MM.1S (cell line): ENCODE measurements at regions not wholly inside any gene's neighbourhood (a gene's known extent, or its start where the extent isn't known, plus 50 kb on each side); places are given as distances from the start of the nearest gene placed in this dataset.

Experiments used
- DNase-seq: peaks from one replicate; pipeline ENCODE4 v3.0.0-alpha.2; 2015
- H2AFZ ChIP-seq: fragments of 300-600 bp; sonication (generic); 2 replicates; pipeline ENCODE4 v1.6.0; 2016; ENCODE audit warnings: antibody characterized with exemption, low read length
- H3F3A ChIP-seq: fragments of 300-600 bp; sonication (generic); 2 replicates; pipeline ENCODE4 v1.6.1; 2016; ENCODE audit warnings: mild to moderate bottlenecking, antibody characterized with exemption, low read length, moderate library complexity, mixed read lengths; ENCODE audit not compliant: insufficient read depth
- H3K27ac ChIP-seq: fragments of 300-600 bp; sonication (generic); 2 replicates; pipeline ENCODE4 v1.5.1; 2016; ENCODE audit warnings: mild to moderate bottlenecking, low read length
- H3K27me3 ChIP-seq: fragments of 300-600 bp; sonication (generic); replicated peaks from 2 replicates; pipeline ENCODE4 v1.6.0; 2016; ENCODE audit warnings: low read length; ENCODE audit not compliant: insufficient read depth
- H3K36me3 ChIP-seq: fragments of 300-600 bp; sonication (generic); replicated peaks from 2 replicates; pipeline ENCODE4 v1.6.1; 2016; ENCODE audit warnings: mild to moderate bottlenecking, low read length, mixed read lengths; ENCODE audit not compliant: insufficient read depth
- H3K4me1 ChIP-seq: fragments of 300-600 bp; sonication (generic); 2 replicates; pipeline ENCODE4 v1.6.1; 2016; ENCODE audit warnings: low read length, mixed read lengths
- H3K4me2 ChIP-seq: fragments of 300-600 bp; sonication (generic); 2 replicates; pipeline ENCODE4 v1.6.0; 2016; ENCODE audit warnings: low read depth, low read length
- H3K4me3 ChIP-seq: fragments of 300-600 bp; sonication (generic); 2 replicates; pipeline ENCODE4 v1.5.1; 2016; ENCODE audit warnings: low read length, mixed read lengths
- H3K79me2 ChIP-seq: fragments of 300-600 bp; sonication (generic); 2 replicates; pipeline ENCODE4 v1.6.1; 2016; ENCODE audit warnings: mixed run types, low read length, mixed read lengths
- H3K9ac ChIP-seq: fragments of 300-600 bp; sonication (generic); 2 replicates; pipeline ENCODE4 v1.6.1; 2016; ENCODE audit warnings: low read length, mixed read lengths
- H3K9me2 ChIP-seq: fragments of 300-600 bp; sonication (generic); replicated peaks from 2 replicates; pipeline ENCODE4 v1.6.1; 2016; ENCODE audit warnings: mild to moderate bottlenecking, low read length, mixed read lengths; ENCODE audit not compliant: insufficient read depth
- H3K9me3 ChIP-seq: fragments of 300-600 bp; sonication (generic); replicated peaks from 2 replicates; pipeline ENCODE4 v1.6.1; 2016; ENCODE audit warnings: mild to moderate bottlenecking, low read length, mixed read lengths; ENCODE audit not compliant: insufficient read depth
- H4K20me1 ChIP-seq: fragments of 300-600 bp; sonication (generic); 2 replicates; pipeline ENCODE4 v1.6.1; 2016; ENCODE audit warnings: mild to moderate bottlenecking, low read length, moderate library complexity, mixed read lengths; ENCODE audit not compliant: insufficient read depth
- EZH2 ChIP-seq: fragments of 300-600 bp; sonication (generic); optimal IDR thresholded peaks from 2 replicates; pipeline ENCODE3; 2017; ENCODE audit warnings: low read depth, mild to moderate bottlenecking, antibody characterized with exemption, low read length, mixed read lengths
- EZH2phosphoT487 ChIP-seq: fragments of 300-600 bp; sonication (generic); IDR thresholded peaks from 2 replicates; pipeline ENCODE4 v1.6.1; 2018; ENCODE audit warnings: antibody characterized with exemption, low read length
- TF ChIP-seq, protein P1 (sequence below): fragments of 300-600 bp; sonication (generic); IDR thresholded peaks from 2 replicates; pipeline ENCODE4 v1.5.1; 2016; ENCODE audit warnings: antibody characterized with exemption, low read length, mixed read lengths

DNA sequence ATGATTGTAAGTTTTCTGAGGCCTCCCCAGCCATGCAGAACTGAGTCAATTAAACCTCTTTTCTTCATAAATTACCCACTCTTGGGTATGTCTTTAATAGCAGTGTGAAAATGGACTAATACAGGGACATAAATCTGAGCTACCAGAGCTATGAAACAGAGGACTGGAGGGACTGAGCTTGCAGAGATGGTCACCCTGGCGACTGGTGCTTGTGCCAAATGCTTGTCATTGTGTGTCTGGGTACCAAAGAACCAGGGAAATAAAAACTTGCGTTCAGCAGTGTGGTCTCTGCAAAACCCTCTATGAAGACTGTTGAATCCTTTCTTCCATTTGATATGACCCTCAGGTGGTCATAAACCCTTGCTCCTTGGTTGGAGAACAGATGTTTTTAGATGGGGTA lies 105.1 kb upstream of the PRL start:
- Histone ChIP-seq H3K4me2 (no peak overlapping the region), H3K9me3 (no peaks in the 10 kb centered on the region), H3K4me1 (no peaks in the 10 kb centered on the region), H3K9me2 (no peaks in the 10 kb centered on the region), H3K9ac (no peak overlapping the region), H3K36me3 (no peaks in the 10 kb centered on the region), H3K27me3 (no peaks in the 10 kb centered on the region), H2AFZ (no peak overlapping the region), H3K79me2 (no peaks in the 10 kb centered on the region), H3F3A (no peaks in the 10 kb centered on the region), H3K27ac (no peak overlapping the region), H3K4me3 (no peak overlapping the region), H4K20me1 (no peaks in the 10 kb centered on the region)
- no peak for DNase-seq
- TF ChIP-seq, protein P1, sequence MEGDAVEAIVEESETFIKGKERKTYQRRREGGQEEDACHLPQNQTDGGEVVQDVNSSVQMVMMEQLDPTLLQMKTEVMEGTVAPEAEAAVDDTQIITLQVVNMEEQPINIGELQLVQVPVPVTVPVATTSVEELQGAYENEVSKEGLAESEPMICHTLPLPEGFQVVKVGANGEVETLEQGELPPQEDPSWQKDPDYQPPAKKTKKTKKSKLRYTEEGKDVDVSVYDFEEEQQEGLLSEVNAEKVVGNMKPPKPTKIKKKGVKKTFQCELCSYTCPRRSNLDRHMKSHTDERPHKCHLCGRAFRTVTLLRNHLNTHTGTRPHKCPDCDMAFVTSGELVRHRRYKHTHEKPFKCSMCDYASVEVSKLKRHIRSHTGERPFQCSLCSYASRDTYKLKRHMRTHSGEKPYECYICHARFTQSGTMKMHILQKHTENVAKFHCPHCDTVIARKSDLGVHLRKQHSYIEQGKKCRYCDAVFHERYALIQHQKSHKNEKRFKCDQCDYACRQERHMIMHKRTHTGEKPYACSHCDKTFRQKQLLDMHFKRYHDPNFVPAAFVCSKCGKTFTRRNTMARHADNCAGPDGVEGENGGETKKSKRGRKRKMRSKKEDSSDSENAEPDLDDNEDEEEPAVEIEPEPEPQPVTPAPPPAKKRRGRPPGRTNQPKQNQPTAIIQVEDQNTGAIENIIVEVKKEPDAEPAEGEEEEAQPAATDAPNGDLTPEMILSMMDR = no peak
- TF ChIP-seq EZH2phosphoT487 (no peak), EZH2 (no peak)

DNA sequence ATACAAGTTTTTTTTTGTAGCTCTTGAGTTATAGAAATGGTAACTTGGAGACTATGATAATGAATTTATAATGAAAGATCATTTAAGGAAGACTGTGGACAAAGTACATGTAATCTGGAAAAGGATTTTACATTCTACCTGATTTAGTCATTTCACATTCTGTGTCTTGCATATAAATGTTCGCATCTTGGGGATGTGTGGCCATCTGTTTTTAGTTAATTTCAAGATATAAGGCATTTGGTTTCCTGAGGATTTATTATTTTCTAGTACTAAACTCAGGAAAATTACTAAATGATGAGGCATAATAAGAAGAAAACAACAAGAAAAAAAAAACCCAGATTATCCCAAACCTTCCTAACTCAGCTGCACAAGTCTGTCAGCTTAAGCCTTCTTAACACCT lies 112.7 kb upstream of the PRL start:
- no peak for DNase-seq
- H3K4me1 ChIP-seq = no peaks in the 10 kb centered on the region

DNA sequence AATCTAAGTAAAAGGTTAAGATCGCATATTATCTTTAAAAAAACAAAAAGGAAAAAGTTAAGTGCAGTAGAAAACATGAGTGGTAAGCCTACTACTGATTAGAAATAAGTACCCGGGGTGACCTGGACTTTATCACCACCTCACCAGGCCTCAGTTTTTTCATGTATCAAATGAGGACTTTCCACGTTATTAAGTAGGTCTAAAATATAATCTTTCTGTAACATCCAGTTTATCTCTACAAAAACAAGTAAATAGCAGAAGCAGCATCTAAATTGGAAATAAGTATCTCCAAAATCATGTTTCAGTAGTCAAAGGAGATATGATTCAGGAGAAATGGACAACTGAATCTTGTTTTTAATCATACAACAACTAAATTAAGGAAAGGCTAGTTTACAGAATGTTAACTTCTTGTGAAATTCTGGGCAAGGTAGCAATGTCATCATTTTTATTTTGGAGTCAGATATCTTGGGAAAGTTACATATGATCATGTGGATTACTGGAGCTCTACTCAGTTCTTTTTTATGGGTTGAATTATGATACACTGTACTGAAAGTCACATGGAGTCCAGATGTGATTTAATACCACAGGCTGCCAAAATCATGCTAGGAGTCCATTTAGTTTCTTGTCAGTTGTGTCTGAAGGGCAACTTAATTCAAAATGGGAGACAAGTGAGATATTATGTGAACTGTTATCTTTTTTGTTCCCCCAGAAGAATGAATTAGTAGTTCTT lies 114.7 kb upstream of the PRL start:
- no peak overlapping the region for H2AFZ ChIP-seq
- H3K9me3 ChIP-seq = no peaks in the 10 kb centered on the region
- H3K27ac ChIP-seq = no peak overlapping the region
- H3K79me2 ChIP-seq = no peaks in the 10 kb centered on the region
- H3F3A ChIP-seq = no peaks in the 10 kb centered on the region
- H4K20me1 ChIP-seq = no peaks in the 10 kb centered on the region
- H3K4me1 ChIP-seq = no peaks in the 10 kb centered on the region
- H3K27me3 ChIP-seq = no peaks in the 10 kb centered on the region
- H3K4me2 ChIP-seq = no peak overlapping the region
- TF ChIP-seq, protein P1 = no peak
- TF ChIP-seq EZH2 = no peak
- TF ChIP-seq EZH2phosphoT487 = no peak
- no peak overlapping the region for H3K9ac ChIP-seq
- no peaks in the 10 kb centered on the region for H3K9me2 ChIP-seq
- DNase-seq = no peak
- no peaks in the 10 kb centered on the region for H3K36me3 ChIP-seq
- no peak overlapping the region for H3K4me3 ChIP-seq

More for the DNA sequence above, 112.7 kb upstream of the PRL start:
- Histone ChIP-seq H3K9ac (no peak overlapping the region), H3K79me2 (no peaks in the 10 kb centered on the region), H3K27me3 (no peaks in the 10 kb centered on the region), H3K4me2 (no peak overlapping the region), H3F3A (no peaks in the 10 kb centered on the region), H3K9me2 (no peaks in the 10 kb centered on the region), H3K4me3 (no peak overlapping the region), H3K27ac (no peak overlapping the region), H2AFZ (no peak overlapping the region), H3K9me3 (no peaks in the 10 kb centered on the region), H3K36me3 (no peaks in the 10 kb centered on the region), H4K20me1 (no peaks in the 10 kb centered on the region)
- TF ChIP-seq EZH2 (no peak), EZH2phosphoT487 (no peak)
- TF ChIP-seq, protein P1 = no peak
